Breast epithelium (tissue), 4 donors: ENCODE measurements at regions not wholly inside any gene's neighbourhood (a gene's known extent, or its start where the extent isn't known, plus 50 kb on each side); places are given as distances from the start of the nearest gene placed in this dataset.
"Not testable (repeated sequence)": the region's sequence is repeated elsewhere in the genome, so short reads cannot be mapped to it uniquely, and the experiment has no call there.

Experiments used
- DNase-seq, 2 donors: peaks; one replicate each; pipeline ENCODE4 v3.0.0-alpha.2; 2019; ENCODE audit warnings: low spot score in 2 of 2
- H3K27ac ChIP-seq, 2 donors: fragments of 200-600 bp; sonication (generic) in 1 of 2; one replicate each; pipeline ENCODE4 v1.5.1; 2016 to 2019; ENCODE audit warnings: mild to moderate bottlenecking in 1 of 2
- H3K27me3 ChIP-seq, 2 donors: fragments of 200-600 bp; sonication (generic) in 1 of 2; one replicate each; pipeline versions ENCODE4 v1.5.1 to v1.6.0; 2017 to 2019; ENCODE audit warnings: control low read depth in 1 of 2, mild to moderate bottlenecking in 1 of 2
- H3K36me3 ChIP-seq: fragments of 200-600 bp; one replicate; pipeline ENCODE4 v1.5.1; 2019
- H3K4me1 ChIP-seq, 2 donors: fragments of 200-600 bp; sonication (generic); one replicate each; pipeline ENCODE4 v1.5.1; 2016 to 2019; ENCODE audit warnings: control low read depth in 1 of 2
- H3K4me3 ChIP-seq, 3 donors: fragments of 200-600 bp; sonication (generic); 1 replicate in 2 of 3; 2 replicates in 1 of 3; pipeline ENCODE4 v1.5.1; 2016 to 2019; ENCODE audit warnings: mild to moderate bottlenecking in 3 of 3, moderate library complexity in 2 of 3
- H3K9me3 ChIP-seq, 2 donors: fragments of 200-600 bp; sonication (generic) in 1 of 2; one replicate each; pipeline ENCODE4 v1.5.1; 2016 to 2019; ENCODE audit warnings: control low read depth in 1 of 2
- POLR2A ChIP-seq: fragments of 450-650 bp; IDR thresholded peaks from one replicate; pipeline ENCODE4 v1.6.1; 2016; ENCODE audit warnings: antibody characterized with exemption, mild to moderate bottlenecking, moderate library complexity
- POLR2AphosphoS5 ChIP-seq, 3 donors: sonication (generic); formaldehyde crosslinking; IDR thresholded peaks; one replicate each; pipeline ENCODE4 v1.6.1; 2017; ENCODE audit warnings: antibody characterized with exemption in 3 of 3
- intact Hi-C: fragments of 100-400 bp; cut with DNase I; formaldehyde crosslinking; loops from one replicate; pipeline ENCODE4 v1.15.1; 2023; ENCODE audit warnings: low total_unique reads
- TF ChIP-seq, protein P1 (sequence below), 3 donors: fragments of 450-650 bp; IDR thresholded peaks; one replicate each; pipeline ENCODE4 v1.5.1; 2016 to 2017; ENCODE audit warnings: antibody characterized with exemption in 3 of 3, mild to moderate bottlenecking in 3 of 3, moderate library complexity in 3 of 3

GRCh38 chr10:63825111-63825510 lies 303.9 kb downstream of the REEP3 start:
- peaks cover 0 to 5% of the 10 kb centered on the region in 2 donors for H3K9me3 ChIP-seq
- intact Hi-C loops = no loop called here
- H3K4me3 ChIP-seq = no peak overlapping the region
- no peaks in the 10 kb centered on the region for H3K27me3 ChIP-seq
- TF ChIP-seq POLR2AphosphoS5 (IDR thresholded peaks at IDR 0.05) (no peak), POLR2A (no peak)
- TF ChIP-seq, protein P1, sequence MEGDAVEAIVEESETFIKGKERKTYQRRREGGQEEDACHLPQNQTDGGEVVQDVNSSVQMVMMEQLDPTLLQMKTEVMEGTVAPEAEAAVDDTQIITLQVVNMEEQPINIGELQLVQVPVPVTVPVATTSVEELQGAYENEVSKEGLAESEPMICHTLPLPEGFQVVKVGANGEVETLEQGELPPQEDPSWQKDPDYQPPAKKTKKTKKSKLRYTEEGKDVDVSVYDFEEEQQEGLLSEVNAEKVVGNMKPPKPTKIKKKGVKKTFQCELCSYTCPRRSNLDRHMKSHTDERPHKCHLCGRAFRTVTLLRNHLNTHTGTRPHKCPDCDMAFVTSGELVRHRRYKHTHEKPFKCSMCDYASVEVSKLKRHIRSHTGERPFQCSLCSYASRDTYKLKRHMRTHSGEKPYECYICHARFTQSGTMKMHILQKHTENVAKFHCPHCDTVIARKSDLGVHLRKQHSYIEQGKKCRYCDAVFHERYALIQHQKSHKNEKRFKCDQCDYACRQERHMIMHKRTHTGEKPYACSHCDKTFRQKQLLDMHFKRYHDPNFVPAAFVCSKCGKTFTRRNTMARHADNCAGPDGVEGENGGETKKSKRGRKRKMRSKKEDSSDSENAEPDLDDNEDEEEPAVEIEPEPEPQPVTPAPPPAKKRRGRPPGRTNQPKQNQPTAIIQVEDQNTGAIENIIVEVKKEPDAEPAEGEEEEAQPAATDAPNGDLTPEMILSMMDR (IDR thresholded peaks at IDR 0.05) = no peak
- no peaks in the 10 kb centered on the region for H3K4me1 ChIP-seq
- DNase-seq = no peak
- no peak overlapping the region for H3K27ac ChIP-seq
- H3K36me3 ChIP-seq = no peaks in the 10 kb centered on the region

DNA sequence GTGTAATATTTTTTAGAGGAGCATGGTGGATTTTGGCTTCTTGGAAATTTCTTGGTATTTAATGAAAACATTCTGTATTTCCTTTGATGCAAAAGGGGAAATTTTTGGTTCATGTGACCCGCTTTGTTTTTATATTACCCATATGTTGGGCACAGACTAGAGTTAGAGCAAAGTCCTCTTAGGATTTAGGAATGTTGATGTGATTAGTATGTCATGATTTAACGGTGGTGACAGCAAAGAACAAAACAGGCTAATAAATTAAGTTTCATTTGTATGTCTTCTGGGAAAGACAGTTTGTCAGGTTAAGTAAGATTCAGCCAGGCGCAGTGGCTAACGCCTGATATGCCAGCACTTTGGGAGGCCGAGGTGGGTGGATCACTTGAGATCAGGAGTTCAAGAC lies 304.6 kb downstream of the REEP3 start:
- DNase-seq = no peak
- H3K27ac ChIP-seq = no peak overlapping the region
- no peaks in the 10 kb centered on the region for H3K27me3 ChIP-seq
- TF ChIP-seq, protein P1 (IDR thresholded peaks at IDR 0.05) = no peak
- TF ChIP-seq POLR2A (no peak), POLR2AphosphoS5 (IDR thresholded peaks at IDR 0.05) (no peak)
- no peaks in the 10 kb centered on the region for H3K4me1 ChIP-seq
- no peak overlapping the region for H3K4me3 ChIP-seq
- peaks cover 0 to 5% of the 10 kb centered on the region in 2 donors for H3K9me3 ChIP-seq
- intact Hi-C loops = no loop called here
- H3K36me3 ChIP-seq = no peaks in the 10 kb centered on the region

DNA sequence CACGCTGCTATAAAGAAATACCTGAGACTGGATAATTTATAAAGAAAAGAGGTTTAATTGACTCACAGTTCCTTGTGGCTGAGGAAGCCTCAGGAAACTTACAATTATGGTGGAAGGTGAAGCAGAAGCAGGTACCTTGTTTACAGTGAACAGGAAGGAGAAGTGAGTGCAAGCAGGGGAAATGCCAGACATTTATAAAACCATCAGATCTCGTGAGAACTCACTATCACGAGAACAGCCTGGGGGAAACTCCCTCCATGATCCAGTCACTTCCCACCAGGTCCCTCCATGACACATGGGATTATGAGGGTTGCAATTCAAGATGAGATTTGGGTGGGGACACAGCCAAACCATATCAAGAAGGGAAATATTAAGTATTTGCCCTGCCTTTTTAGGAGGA lies 305.8 kb downstream of the REEP3 start:
- H3K4me1 ChIP-seq, H3K4me3 ChIP-seq, H3K27me3 ChIP-seq, H3K27ac ChIP-seq, intact Hi-C loops, DNase-seq, H3K36me3 ChIP-seq, H3K9me3 ChIP-seq: not testable (repeated sequence)

DNA sequence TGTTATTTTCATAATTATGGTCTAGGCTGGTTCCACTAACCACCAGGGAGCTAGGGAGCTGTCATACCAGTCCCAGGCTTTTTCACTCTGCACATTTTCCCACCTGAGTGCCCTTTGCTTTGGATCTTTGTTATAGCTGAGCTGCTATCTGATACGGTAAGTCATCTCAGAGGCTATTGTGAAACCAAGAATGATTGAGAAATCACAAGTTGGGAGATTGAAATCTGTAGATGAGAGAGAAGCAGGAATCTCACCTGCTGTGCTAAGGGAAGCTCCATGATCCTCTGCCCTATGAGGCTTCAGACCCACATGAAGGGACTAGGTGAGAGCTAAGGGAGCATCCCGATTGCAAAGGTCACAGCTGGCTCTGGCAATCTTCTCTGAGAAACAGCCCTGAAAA lies 307.8 kb downstream of the REEP3 start:
- H3K27me3 ChIP-seq = no peaks in the 10 kb centered on the region
- TF ChIP-seq, protein P1 (IDR thresholded peaks at IDR 0.05) = no peak
- TF ChIP-seq POLR2A = no peak
- no peak for TF ChIP-seq POLR2AphosphoS5 (IDR thresholded peaks at IDR 0.05)
- intact Hi-C loops = no loop called here
- no peaks in the 10 kb centered on the region for H3K4me1 ChIP-seq
- H3K4me3 ChIP-seq = no peak overlapping the region
- H3K27ac ChIP-seq = no peak overlapping the region
- no peaks in the 10 kb centered on the region for H3K36me3 ChIP-seq
- no peak for DNase-seq
- H3K9me3 ChIP-seq = no peaks in the 10 kb centered on the region

DNA sequence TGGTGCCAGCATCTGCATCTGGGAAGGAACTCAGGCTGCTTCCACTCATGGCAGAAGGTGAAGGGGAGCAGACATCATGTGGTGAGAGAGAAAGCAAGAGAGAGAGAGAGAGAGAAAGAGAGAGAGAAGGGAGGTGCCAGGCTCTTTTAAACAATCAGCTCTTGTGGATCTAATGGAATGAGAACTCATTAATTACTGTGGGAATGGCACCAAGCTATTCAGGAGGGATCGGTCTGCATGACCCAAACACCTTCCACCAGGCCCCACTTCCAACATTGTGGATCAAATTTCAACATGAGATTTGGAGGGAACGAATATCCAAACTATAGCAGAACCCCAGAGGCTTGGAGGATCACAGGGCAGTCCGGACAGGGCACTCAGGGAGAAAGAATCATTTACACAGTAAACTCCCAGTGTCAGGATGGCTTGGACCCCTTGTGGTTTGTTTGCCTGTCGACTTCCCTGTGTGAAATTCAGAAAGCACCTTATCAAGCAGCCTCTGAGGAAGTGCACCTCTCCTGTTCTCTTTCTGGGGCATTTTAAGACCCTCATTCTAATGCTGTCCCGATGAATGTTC lies 308.5 kb downstream of the REEP3 start:
- no peaks in the 10 kb centered on the region for H3K36me3 ChIP-seq
- TF ChIP-seq POLR2A = no peak
- TF ChIP-seq, protein P1 (IDR thresholded peaks at IDR 0.05) = no peak
- no peak for TF ChIP-seq POLR2AphosphoS5 (IDR thresholded peaks at IDR 0.05)
- no peak for DNase-seq
- H3K4me3 ChIP-seq = no peak overlapping the region
- H3K27me3 ChIP-seq = no peaks in the 10 kb centered on the region
- H3K9me3 ChIP-seq = no peaks in the 10 kb centered on the region
- no peak overlapping the region for H3K27ac ChIP-seq
- no peaks in the 10 kb centered on the region for H3K4me1 ChIP-seq
- intact Hi-C loops = no loop called here

DNA sequence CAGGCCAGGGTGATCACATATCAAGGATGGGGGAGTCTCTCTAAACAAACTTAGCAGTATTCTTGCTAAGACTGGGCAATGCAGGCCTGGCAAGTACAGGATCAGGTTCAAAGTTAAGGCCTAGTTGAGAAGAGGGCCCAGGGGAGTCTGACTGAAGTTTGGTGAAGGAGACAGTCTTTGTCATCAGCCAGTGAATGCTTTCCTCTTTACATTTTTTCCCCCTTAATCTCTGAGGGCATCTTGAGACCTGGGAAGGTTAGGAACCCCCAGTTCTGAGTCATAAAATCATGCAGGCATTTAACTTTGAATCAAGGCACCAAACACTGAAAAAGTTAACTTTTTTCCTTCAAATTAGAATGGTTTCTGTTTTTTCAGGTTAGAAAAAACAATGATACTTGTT lies 311.5 kb downstream of the REEP3 start:
- no peaks in the 10 kb centered on the region for H3K4me1 ChIP-seq
- H3K4me3 ChIP-seq = no peak overlapping the region
- TF ChIP-seq POLR2A (no peak), POLR2AphosphoS5 (IDR thresholded peaks at IDR 0.05) (no peak)
- TF ChIP-seq, protein P1 (IDR thresholded peaks at IDR 0.05) = no peak
- no peaks in the 10 kb centered on the region for H3K27me3 ChIP-seq
- intact Hi-C loops = no loop called here
- H3K36me3 ChIP-seq = no peaks in the 10 kb centered on the region
- H3K27ac ChIP-seq = no peak overlapping the region
- DNase-seq = no peak
- H3K9me3 ChIP-seq = no peaks in the 10 kb centered on the region
